ENCODE measurements at regions not wholly inside any gene's neighbourhood (a gene's known extent, or its start where the extent isn't known, plus 50 kb on each side); places are given as distances from the start of the nearest gene placed in this dataset.

GRCh38 chr13:77378662-77379061 lies 51.8 kb upstream of the MYCBP2 start (continued):
- TF ChIP-seq POU5F1 (IDR thresholded peaks at IDR 0.05; ENCODE audit: borderline replicate concordance, low read depth, low read length, partially characterized antibody) (no peak), POLR2AphosphoS2 (IDR thresholded peaks at IDR 0.05; ENCODE audit: low read length) (no peak), MECOM (CRISPR knock-in tag; IDR thresholded peaks at IDR 0.05) (no peak), KAT8 (IDR thresholded peaks at IDR 0.05; ENCODE audit: low read depth) (no peak), PTBP1 (IDR thresholded peaks at IDR 0.05; ENCODE audit: low read depth, low read length) (no peak)

GRCh38 chr13:77377016-77377415 lies 50.1 kb upstream of the MYCBP2 start:
- no peak overlapping the region for H3K4me2 ChIP-seq (ENCODE audit: insufficient read depth, low read length)
- no peaks in the 10 kb centered on the region for H3K27me3 ChIP-seq (ENCODE audit: control insufficient read depth in 2 of 2, insufficient read depth in 2 of 2, low read length in 2 of 2)
- TF ChIP-seq SREBF2 (CRISPR knock-in tag; IDR thresholded peaks at IDR 0.05) (no peak), HDAC1 (IDR thresholded peaks at IDR 0.05) (no peak), CHD4 (IDR thresholded peaks at IDR 0.05; ENCODE audit: insufficient read depth, insufficient replicate concordance, low read depth, low read length, poor library complexity, severe bottlenecking) (no peak), CREB3 (tag; conservative IDR thresholded peaks at IDR 0.05; ENCODE audit: low read depth) (no peak), NFATC3 (IDR thresholded peaks at IDR 0.05) (no peak), ZNF24 (IDR thresholded peaks at IDR 0.05) (no peak), SMAD4 (CRISPR knock-in tag; conservative IDR thresholded peaks at IDR 0.05) (no peak), ZNF347 (CRISPR knock-in tag; IDR thresholded peaks at IDR 0.05; ENCODE audit: low read depth) (no peak)
- no peak overlapping the region for H2AFZ ChIP-seq (ENCODE audit: low read depth, low read length)
- in situ Hi-C loops (cut with MboI) (no loop called here), intact Hi-C loops (cut with micrococcal nuclease) (no loop called here)
- no peaks in the 10 kb centered on the region; a peak in 1 of 5 replicates for H3K4me1 ChIP-seq (replicated peaks in 1 of 2; ENCODE audit: control insufficient read depth in 2 of 2, insufficient read depth in 2 of 2, low read length in 2 of 2)
- no peak for ATAC-seq
- no peaks in the 10 kb centered on the region for H4K20me1 ChIP-seq (replicated peaks; ENCODE audit: control insufficient read depth, insufficient read depth, low read length)
- no peak for DNase-seq (ENCODE audit: extremely low read depth in 1 of 4, low spot score in 3 of 4)
- H3K27ac ChIP-seq (ENCODE audit: extremely low read depth, low read depth, low read length) = no peak overlapping the region
- no peaks in the 10 kb centered on the region for H3K36me3 ChIP-seq (ENCODE audit: control insufficient read depth, insufficient read depth, low read length)
- H3K9me3 ChIP-seq (replicated peaks; ENCODE audit: control insufficient read depth, insufficient read depth, low read depth, low read length) = no peaks in the 10 kb centered on the region
- ChIA-PET POLR2A (interaction anchor here (0.7 kb wide), 1 partner anchor 852 kb away, joined by 5 read pairs; no protein-coding TSS in a partner anchor), CTCF (ENCODE audit: low intra/inter-chr PET ratio) (no interaction called here)
- no peak overlapping the region for H3K9ac ChIP-seq (ENCODE audit: insufficient read depth in 1 of 2, low read depth in 2 of 2, low read length in 2 of 2)
- 0% methylated on average over 1 of the region's 1 CpG for WGBS (ENCODE audit: insufficient coverage, low coverage, missing lambda C conversion rate)
- H3K79me2 ChIP-seq (ENCODE audit: control insufficient read depth, insufficient read depth, low read length) = no peaks in the 10 kb centered on the region
- H3K9me1 ChIP-seq (ENCODE audit: control insufficient read depth, insufficient read depth, low read length) = no peaks in the 10 kb centered on the region
- no TSS peak for BruUV-seq (replicated peaks)
- no peak for FAIRE-seq
- no peak overlapping the region for H3K4me3 ChIP-seq

Measured in K562 (cell line).